Skeletal muscle satellite cell (primary cell): ENCODE measurements at regions not wholly inside any gene's neighbourhood (a gene's known extent, or its start where the extent isn't known, plus 50 kb on each side); places are given as distances from the start of the nearest gene placed in this dataset.

ENCODE experiments used
- H3K27me3 ChIP-seq: 2 replicates; pipeline ENCODE4 v1.7.0; 2013; ENCODE audit warnings: low read length; ENCODE audit not compliant: control insufficient read depth, insufficient read depth
- H3K36me3 ChIP-seq: 2 replicates; pipeline ENCODE4 v1.7.0; 2013; ENCODE audit warnings: mild to moderate bottlenecking, control low read depth, low read length; ENCODE audit not compliant: insufficient read depth
- H3K4me1 ChIP-seq: 2 replicates; pipeline ENCODE4 v1.7.0; 2013; ENCODE audit warnings: low read length; ENCODE audit not compliant: control insufficient read depth, insufficient read depth
- H3K4me2 ChIP-seq: 2 replicates; pipeline ENCODE4 v1.7.0; 2013; ENCODE audit warnings: mild to moderate bottlenecking, low read length
- H3K4me3 ChIP-seq: 2 replicates; pipeline ENCODE4 v1.7.0; 2013; ENCODE audit warnings: low read length
- H3K9ac ChIP-seq: 2 replicates; pipeline ENCODE4 v1.7.0; 2013; ENCODE audit warnings: mild to moderate bottlenecking, low read depth, low read length, moderate library complexity
- H3K9me3 ChIP-seq: replicated peaks from 2 replicates; pipeline ENCODE4 v1.7.0; 2013; ENCODE audit warnings: mild to moderate bottlenecking, control low read depth, low read length

DNA sequence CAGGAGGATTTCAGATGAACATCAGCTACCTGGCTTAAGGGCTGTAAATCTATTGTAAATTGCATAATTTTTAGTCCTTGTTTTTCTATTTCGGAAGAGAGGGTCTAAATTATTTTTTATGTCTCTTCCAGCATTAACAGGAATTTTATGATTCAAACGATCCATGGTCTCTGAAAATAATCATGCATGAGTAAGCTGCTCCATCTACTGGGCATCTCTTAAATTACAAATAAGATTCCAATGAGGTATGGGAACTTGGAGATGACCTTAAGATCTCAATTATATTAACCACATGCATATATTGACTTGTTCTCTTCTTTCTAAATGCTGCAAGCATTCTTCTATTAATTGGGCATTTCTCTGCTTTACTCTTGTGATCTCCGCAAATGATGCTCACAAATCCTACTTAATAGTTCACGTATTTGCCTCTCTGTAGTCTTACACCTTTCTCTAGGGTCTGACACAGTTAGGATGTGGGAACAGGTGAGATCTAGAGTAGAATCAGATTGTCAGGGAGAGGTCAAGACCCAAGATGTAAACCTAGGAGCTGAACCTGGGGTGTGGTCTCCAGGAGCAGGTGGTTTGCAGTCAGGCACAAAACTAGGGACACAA lies 86.9 kb downstream of the NUDT12 start:
- Histone ChIP-seq H3K4me3 (no peak overlapping the region), H3K4me1 (peaks cover 42% of the 10 kb centered on the region), H3K9ac (peak overlapping the region; percentile 25), H3K4me2 (no peak overlapping the region), H3K9me3 (no peaks in the 10 kb centered on the region), H3K27me3 (no peaks in the 10 kb centered on the region), H3K36me3 (no peaks in the 10 kb centered on the region)

DNA sequence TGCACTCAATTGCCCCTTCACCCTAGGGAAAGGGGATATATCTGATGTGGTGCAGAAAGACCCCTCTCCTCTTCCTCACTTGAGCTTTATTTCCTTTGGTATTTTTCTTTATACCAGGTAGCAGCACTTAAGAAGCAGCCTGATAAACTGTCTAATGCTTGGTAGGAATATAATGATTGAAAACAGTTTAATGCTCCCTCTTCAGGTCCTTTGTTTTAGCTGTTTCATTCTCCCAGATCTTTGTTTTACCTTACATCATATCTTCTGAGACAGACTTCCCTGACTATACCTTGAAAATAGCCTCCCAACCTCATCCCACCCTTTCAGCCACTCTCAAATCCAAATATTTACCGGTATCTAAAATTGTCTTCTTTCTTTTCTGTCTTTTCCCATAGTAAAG lies 87.9 kb downstream of the NUDT12 start:
- no peaks in the 10 kb centered on the region for H3K36me3 ChIP-seq
- H3K4me1 ChIP-seq: peaks cover 46% of the 10 kb centered on the region

DNA sequence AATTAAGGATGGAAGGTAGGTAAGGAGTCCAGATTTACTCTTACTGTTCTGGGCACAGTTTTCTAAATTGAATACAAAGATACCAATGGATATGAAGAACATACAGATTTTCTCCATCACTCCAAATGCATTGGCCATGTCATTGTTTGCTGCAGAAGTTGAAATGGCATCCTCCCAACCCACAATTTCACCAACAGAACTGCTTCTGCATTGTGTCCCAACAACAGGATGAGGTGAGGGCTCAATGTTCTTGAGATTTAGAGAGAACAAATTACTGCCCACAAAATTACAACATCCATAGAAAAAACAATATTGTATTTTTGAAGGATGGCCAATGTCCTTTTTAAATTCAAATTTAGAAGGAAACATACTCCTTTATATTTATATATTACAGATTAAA lies 88.9 kb downstream of the NUDT12 start:
- Histone ChIP-seq H3K4me3 (no peak overlapping the region), H3K4me1 (peaks cover 54% of the 10 kb centered on the region), H3K4me2 (peak overlapping the region; percentile 4), H3K9ac (no peak overlapping the region), H3K9me3 (no peaks in the 10 kb centered on the region), H3K36me3 (no peaks in the 10 kb centered on the region), H3K27me3 (no peaks in the 10 kb centered on the region)

More for the DNA sequence above, 87.9 kb downstream of the NUDT12 start:
- Histone ChIP-seq H3K27me3 (no peaks in the 10 kb centered on the region), H3K9ac (peak overlapping the region; percentile 25), H3K4me2 (no peak overlapping the region), H3K4me3 (no peak overlapping the region), H3K9me3 (no peaks in the 10 kb centered on the region)

DNA sequence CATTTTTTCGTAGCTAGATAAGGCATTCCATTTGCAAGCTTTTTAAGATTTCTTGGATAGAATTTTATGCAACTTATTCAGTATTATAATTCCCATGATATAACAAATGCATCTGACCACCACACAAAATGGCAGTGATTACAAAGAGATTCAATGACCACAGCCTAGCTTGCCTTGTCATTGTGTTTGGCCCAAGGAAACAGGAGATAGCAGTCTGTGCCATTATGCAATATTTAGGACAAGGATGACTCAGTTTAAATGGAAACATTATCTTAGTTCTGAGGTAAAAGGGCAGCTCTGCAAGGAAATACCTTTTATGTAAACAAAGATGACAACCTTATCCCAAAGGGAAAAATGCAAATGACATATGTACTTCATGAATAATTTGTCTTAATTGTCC lies 89.8 kb downstream of the NUDT12 start:
- Histone ChIP-seq H3K4me3 (no peak overlapping the region), H3K9me3 (no peaks in the 10 kb centered on the region), H3K9ac (no peak overlapping the region), H3K27me3 (no peaks in the 10 kb centered on the region), H3K4me2 (peak overlapping the region; percentile 4), H3K36me3 (no peaks in the 10 kb centered on the region), H3K4me1 (peaks cover 63% of the 10 kb centered on the region)

DNA sequence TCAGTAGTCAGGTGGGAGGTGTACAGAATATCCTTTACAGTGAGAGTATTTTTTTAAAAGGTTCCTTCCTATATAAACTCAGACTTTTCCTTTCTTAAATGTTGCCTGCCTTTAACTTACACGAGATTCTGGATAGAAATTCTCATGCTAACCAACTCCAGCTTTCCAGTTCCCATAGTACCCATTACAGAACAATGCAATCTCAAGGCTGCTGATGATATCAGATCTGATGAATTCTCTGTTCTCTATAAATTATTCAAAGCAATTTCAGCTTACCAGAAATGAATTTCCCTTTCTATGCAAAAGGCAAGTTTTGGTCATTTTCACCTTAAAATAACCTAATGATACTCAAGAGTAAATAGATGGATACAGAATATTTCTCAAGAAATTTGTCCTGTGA lies 90.3 kb downstream of the NUDT12 start:
- Histone ChIP-seq H3K9ac (no peak overlapping the region), H3K4me2 (peak overlapping the region; percentile 11), H3K4me3 (no peak overlapping the region), H3K36me3 (no peaks in the 10 kb centered on the region), H3K27me3 (no peaks in the 10 kb centered on the region), H3K4me1 (peaks cover 68% of the 10 kb centered on the region), H3K9me3 (no peaks in the 10 kb centered on the region)

DNA sequence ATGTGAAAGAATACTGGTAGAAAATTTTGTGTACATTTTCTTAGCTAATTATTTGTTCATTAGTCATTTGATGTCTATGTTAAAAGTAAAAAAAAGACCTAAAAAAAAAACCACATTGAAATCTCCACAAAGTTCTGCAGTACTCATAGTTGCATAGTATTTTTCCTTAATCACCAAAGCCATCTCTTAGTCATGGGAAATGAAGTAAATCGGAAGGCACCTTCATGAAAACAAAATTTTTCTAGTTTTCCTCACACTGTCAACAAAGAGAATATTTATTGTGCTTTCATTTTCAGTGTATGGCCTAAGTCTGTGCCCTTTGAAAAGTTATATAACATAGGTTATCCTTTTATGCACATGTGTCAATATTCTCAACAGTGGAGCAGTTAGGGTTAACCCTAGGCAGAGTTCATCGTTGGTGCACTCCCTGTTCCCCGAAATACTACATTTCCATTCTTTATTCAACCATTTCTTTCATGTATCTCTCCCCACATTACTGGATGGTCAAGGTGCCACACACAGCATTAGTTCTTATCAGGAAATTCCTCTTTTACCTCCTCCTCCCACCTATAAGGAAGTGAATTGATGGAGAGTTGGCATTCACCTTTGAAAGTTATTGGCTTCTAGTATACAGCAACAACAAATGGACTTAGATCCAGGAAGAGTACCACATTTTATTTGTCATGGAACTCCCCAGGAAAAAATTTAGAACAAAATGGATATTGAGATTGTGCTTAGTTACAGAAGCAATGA lies 93.1 kb downstream of the NUDT12 start:
- Histone ChIP-seq H3K9me3 (no peaks in the 10 kb centered on the region), H3K4me2 (peak overlapping the region; percentile 24), H3K36me3 (no peaks in the 10 kb centered on the region), H3K4me1 (peaks cover 74% of the 10 kb centered on the region), H3K4me3 (no peak overlapping the region), H3K27me3 (no peaks in the 10 kb centered on the region), H3K9ac (peak overlapping the region; percentile 33)

DNA sequence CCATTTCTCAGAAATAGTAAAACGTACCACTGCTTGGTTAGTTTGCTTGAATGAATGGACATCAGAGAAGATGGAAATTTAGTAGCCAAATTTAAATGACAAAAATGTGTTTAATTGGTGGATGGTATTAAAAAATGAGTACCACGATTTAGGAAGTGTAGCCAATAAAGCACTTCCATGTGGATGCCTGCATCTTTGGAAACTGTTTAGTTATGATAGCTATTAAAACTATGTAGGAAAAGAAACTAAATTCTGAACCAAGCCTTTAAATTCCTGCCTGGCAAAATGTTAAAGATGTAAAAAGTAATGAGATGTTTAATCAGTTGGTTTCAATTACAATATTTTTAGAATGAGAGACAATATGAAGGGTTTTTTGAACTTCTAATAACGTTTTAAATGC lies 94.8 kb downstream of the NUDT12 start:
- Histone ChIP-seq H3K27me3 (no peaks in the 10 kb centered on the region), H3K36me3 (no peaks in the 10 kb centered on the region), H3K4me1 (peaks cover 67% of the 10 kb centered on the region), H3K9me3 (no peaks in the 10 kb centered on the region), H3K9ac (no peak overlapping the region), H3K4me3 (no peak overlapping the region), H3K4me2 (no peak overlapping the region)

DNA sequence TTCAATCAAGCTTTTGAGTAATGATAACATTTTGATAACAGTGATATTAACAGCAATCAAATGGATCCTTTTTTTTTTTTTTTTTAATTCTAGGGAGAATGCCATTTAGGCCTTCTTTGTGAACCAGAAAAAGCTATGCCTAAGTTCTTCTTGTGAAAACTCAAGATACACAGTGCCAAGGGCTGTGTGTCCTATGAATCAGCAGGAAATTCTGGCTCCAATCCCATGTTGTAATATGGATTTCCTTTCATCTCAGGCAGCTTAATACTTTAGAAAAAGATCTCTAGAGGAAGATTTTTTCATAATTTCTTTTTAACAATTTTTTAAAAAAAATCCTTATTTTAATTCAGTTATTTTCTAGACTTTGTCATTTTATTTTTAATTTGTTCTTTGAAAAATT lies 96.1 kb downstream of the NUDT12 start:
- Histone ChIP-seq H3K27me3 (no peaks in the 10 kb centered on the region), H3K9me3 (no peaks in the 10 kb centered on the region), H3K4me3 (no peak overlapping the region), H3K9ac (no peak overlapping the region), H3K4me2 (no peak overlapping the region), H3K36me3 (no peaks in the 10 kb centered on the region), H3K4me1 (peaks cover 67% of the 10 kb centered on the region)

DNA sequence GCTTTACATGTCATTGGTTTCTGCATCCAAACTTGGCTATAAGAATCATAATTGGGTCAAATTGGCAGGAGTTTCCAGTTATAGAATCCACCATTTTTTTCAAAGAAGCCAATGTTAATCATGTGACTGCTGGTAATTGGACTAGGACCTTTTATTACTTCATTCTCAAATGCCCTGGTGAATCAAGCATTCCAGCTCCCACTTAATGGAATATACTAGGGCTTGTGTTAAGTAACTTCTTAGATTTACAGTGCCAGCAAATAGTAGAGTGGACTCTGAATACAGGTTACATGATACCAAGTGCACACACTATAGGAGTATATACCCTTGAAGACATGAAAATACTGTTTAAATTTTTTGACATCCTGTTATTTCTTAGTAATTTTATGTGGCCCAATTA lies 96.7 kb downstream of the NUDT12 start:
- H3K4me2 ChIP-seq: no peak overlapping the region
- no peak overlapping the region for H3K9ac ChIP-seq
- peaks cover 71% of the 10 kb centered on the region for H3K4me1 ChIP-seq
- no peaks in the 10 kb centered on the region for H3K27me3 ChIP-seq
- H3K36me3 ChIP-seq: no peaks in the 10 kb centered on the region
- no peaks in the 10 kb centered on the region for H3K9me3 ChIP-seq
- H3K4me3 ChIP-seq: no peak overlapping the region

DNA sequence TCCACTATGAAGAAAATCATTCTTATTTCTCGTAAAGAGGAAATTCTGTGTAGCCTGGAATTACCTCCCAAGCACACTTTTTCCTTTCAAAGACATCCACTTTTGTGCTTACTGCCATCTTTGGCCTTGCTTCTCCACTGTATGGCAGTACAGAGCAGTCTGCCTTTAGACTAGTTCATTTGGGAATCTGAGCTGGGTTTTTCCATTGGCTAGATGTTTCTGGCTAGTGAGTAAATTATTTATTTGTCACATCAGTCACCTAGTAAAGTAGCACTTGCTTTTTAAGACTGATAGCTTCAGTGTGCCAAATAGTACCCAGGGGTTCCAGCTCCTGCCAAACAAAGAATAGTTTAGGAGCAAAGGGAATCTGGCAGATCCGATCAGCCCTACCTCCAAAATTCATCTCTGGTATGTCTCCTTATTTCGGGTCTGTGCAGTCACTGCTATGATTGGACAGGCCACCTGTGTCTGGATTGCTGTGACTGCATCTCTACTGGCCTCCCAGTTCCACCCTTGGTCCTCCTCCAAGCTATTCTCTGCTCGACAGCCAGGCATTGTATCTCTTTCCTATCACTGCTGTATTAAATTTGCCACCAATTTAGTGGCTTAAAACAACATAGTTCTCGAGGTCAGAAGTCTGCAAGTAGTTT lies 97.6 kb downstream of the NUDT12 start:
- no peaks in the 10 kb centered on the region for H3K9me3 ChIP-seq
- H3K4me3 ChIP-seq: no peak overlapping the region
- no peaks in the 10 kb centered on the region for H3K36me3 ChIP-seq
- no peak overlapping the region for H3K4me2 ChIP-seq
- H3K4me1 ChIP-seq: peaks cover 72% of the 10 kb centered on the region
- no peaks in the 10 kb centered on the region for H3K27me3 ChIP-seq
- no peak overlapping the region for H3K9ac ChIP-seq

DNA sequence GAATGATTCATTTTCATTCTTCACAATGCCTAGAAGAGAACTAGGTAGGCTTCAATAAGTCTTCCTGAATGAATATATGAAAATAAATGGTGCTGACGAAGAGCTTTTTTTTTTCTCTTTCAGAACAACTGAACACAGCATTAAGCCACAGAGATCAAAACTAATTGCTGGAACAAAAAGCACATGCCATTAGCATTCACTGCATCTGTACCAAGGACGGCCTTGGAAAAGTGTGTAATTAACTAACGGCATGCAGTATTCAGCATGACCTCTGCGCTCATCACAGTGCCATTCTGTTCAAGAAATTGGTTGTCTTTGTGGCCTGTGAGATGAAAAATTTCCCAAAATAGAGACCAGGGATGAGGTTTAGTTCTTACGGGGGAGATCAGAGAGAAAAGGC lies 99.3 kb downstream of the NUDT12 start:
- Histone ChIP-seq H3K9me3 (no peaks in the 10 kb centered on the region), H3K9ac (no peak overlapping the region), H3K36me3 (no peaks in the 10 kb centered on the region), H3K4me3 (no peak overlapping the region), H3K27me3 (no peaks in the 10 kb centered on the region), H3K4me2 (no peak overlapping the region), H3K4me1 (peaks cover 66% of the 10 kb centered on the region)
